ENCODE measurements at regions not wholly inside any gene's neighbourhood (a gene's known extent, or its start where the extent isn't known, plus 50 kb on each side); places are given as distances from the start of the nearest gene placed in this dataset.
A peak's percentile ranks its signal among the peaks of the same experiment; 100 is the strongest.

DNA sequence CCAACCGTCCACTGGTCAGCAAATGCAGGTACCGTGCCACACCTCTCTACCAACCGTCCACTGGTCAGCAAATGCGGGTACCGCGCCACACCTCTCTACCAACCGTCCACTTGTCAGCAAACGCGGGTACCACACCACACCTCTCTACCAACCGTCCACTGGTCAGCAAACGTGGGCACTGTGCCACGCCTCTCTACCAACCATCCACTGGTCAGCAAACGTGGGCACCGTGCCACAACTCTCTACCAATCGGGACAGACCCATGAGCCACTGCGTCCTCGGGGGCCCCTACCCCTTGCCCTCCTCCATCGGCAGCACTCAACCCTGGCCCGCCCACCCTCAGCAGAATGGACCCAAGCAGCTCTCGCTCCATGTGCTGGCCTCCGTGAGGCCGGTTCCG is 226.4 kb upstream of the SALL3 start:
- no peak for DNase-seq (ENCODE audit: low spot score)
- ATAC-seq (ENCODE audit: low FRiP score), result no peak
- TF ChIP-seq, protein P1, sequence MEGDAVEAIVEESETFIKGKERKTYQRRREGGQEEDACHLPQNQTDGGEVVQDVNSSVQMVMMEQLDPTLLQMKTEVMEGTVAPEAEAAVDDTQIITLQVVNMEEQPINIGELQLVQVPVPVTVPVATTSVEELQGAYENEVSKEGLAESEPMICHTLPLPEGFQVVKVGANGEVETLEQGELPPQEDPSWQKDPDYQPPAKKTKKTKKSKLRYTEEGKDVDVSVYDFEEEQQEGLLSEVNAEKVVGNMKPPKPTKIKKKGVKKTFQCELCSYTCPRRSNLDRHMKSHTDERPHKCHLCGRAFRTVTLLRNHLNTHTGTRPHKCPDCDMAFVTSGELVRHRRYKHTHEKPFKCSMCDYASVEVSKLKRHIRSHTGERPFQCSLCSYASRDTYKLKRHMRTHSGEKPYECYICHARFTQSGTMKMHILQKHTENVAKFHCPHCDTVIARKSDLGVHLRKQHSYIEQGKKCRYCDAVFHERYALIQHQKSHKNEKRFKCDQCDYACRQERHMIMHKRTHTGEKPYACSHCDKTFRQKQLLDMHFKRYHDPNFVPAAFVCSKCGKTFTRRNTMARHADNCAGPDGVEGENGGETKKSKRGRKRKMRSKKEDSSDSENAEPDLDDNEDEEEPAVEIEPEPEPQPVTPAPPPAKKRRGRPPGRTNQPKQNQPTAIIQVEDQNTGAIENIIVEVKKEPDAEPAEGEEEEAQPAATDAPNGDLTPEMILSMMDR (IDR thresholded peaks at IDR 0.05), result no peak

- ATAC-seq (ENCODE audit: low FRiP score), result peak; percentile 27
- DNase-seq (ENCODE audit: low spot score), result no peak
- TF ChIP-seq, protein P1 (IDR thresholded peaks at IDR 0.05), result no peak
Measured at GRCh38 chr18:78754311-78755043, 225.1 kb upstream of the SALL3 start.

DNA sequence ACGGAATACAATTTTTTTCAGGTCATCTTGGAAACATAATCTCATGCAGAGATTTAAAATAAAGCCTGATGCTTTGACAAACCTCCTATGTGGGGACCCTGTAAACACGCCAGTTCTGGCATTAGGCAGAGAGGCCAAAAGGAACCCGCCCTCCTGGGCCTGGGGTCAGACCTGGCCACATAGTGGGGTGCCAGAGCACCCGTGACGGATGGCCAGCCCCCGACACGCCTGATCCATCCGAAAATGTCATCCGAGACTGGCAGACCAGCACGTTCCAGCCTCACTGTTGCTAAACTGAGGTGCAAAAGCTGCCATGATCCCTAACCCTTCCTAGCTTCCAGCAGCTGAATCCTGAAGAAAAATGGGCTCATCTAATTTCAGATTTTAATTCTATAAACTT is 222.6 kb upstream of the SALL3 start:
- ATAC-seq (ENCODE audit: low FRiP score) (no peak), DNase-seq (ENCODE audit: low spot score) (no peak)
- TF ChIP-seq, protein P1 (IDR thresholded peaks at IDR 0.05), result no peak

- TF ChIP-seq, protein P1 (IDR thresholded peaks at IDR 0.05), result no peak
- no peak for DNase-seq (ENCODE audit: low spot score)
- ATAC-seq (ENCODE audit: low FRiP score), result no peak
Measured at GRCh38 chr18:78758496-78758895, 221.1 kb upstream of the SALL3 start.

GRCh38 chr18:78762753-78763152 is 216.9 kb upstream of the SALL3 start:
- TF ChIP-seq, protein P1 (IDR thresholded peaks at IDR 0.05), result no peak
- no peak for DNase-seq (ENCODE audit: low spot score)
- ATAC-seq (ENCODE audit: low FRiP score), result no peak

- TF ChIP-seq, protein P1 (IDR thresholded peaks at IDR 0.05), result no peak
- ATAC-seq (ENCODE audit: low FRiP score) (no peak), DNase-seq (ENCODE audit: low spot score) (no peak)
Measured at GRCh38 chr18:78764544-78764943, 215.1 kb upstream of the SALL3 start.

- TF ChIP-seq, protein P1 (IDR thresholded peaks at IDR 0.05), result no peak
Measured at GRCh38 chr18:78765142-78765541, 214.5 kb upstream of the SALL3 start.

More at GRCh38 chr18:78765142-78765541, 214.5 kb upstream of the SALL3 start:
- no peak for DNase-seq (ENCODE audit: low spot score)
- no peak for ATAC-seq (ENCODE audit: low FRiP score)

Measured in omental fat pad (tissue), 3 donors.